H1 (cell line): ENCODE measurements at regions not wholly inside any gene's neighbourhood (a gene's known extent, or its start where the extent isn't known, plus 50 kb on each side); places are given as distances from the start of the nearest gene placed in this dataset.

ENCODE experiments used
- CTCF ChIA-PET: fragments of 300-600 bp; sonication (Branson Sonifier 250); formaldehyde crosslinking; loops from one replicate; lab custom pipeline; 2021; ENCODE audit not compliant: partially characterized antibody; lab: Charles Lee
- POLR2A ChIA-PET: fragments of 300-600 bp; sonication (Branson Sonifier 250); formaldehyde crosslinking; loops from one replicate; lab custom pipeline; 2021; ENCODE audit warnings: inconsistent platforms; ENCODE audit not compliant: partially characterized antibody; lab: Charles Lee
- DNase-seq, 2 experiments: peaks; one replicate each; pipeline versions ENCODE4 v3.0.0 to v3.0.0-alpha.2; 2010 to 2022; ENCODE audit warnings: low spot score in 2 of 2, low read depth in 1 of 2, mixed read lengths in 1 of 2
- FAIRE-seq: peaks from 2 replicates; lab custom pipeline; 2011; peaks lifted over from hg19 to GRCh38; lab: Jason Lieb, UNC
- H2AFZ ChIP-seq: 2 replicates; pipeline ENCODE4 v1.8.1; 2012; ENCODE audit warnings: low read length, inconsistent platforms
- H2AK5ac ChIP-seq: 2 replicates; pipeline ENCODE4 v1.6.1; 2013; ENCODE audit warnings: low read depth, low read length
- H2BK120ac ChIP-seq: replicated peaks from 2 replicates; pipeline ENCODE3; 2013; ENCODE audit warnings: low read depth, low read length, inconsistent platforms
- H2BK12ac ChIP-seq: 2 replicates; pipeline ENCODE4 v1.6.1; 2013; ENCODE audit warnings: low read depth, low read length
- H2BK15ac ChIP-seq: 2 replicates; pipeline ENCODE4 v1.6.1; 2013; ENCODE audit warnings: low read length
- H2BK20ac ChIP-seq: 2 replicates; pipeline ENCODE4 v1.6.1; 2013; ENCODE audit warnings: low read length
- H2BK5ac ChIP-seq: 2 replicates; pipeline ENCODE4 v1.6.1; 2013; ENCODE audit warnings: low read depth, low read length
- H3K14ac ChIP-seq: 2 replicates; pipeline ENCODE4 v1.6.1; 2013; ENCODE audit warnings: inconsistent platforms; ENCODE audit not compliant: insufficient read length
- H3K18ac ChIP-seq: 2 replicates; pipeline ENCODE4 v1.6.1; 2013; ENCODE audit warnings: low read length; ENCODE audit errors: extremely low read depth
- H3K23ac ChIP-seq: 2 replicates; pipeline ENCODE4 v1.6.1; 2013; ENCODE audit warnings: inconsistent platforms; ENCODE audit not compliant: insufficient read length
- H3K23me2 ChIP-seq: 2 replicates; pipeline ENCODE4 v1.6.1; 2013; ENCODE audit warnings: low read depth, low read length
- H3K27ac ChIP-seq: 2 replicates; pipeline ENCODE4 v1.6.1; 2011; ENCODE audit warnings: low read depth, low read length, inconsistent platforms
- H3K27me3 ChIP-seq, 4 experiments: replicated peaks in 1 of 4; 1 replicate in 1 of 4; 2 replicates in 3 of 4; pipeline versions ENCODE4 v1.6.1 to v1.8.1; 2011 to 2013; ENCODE audit warnings: low read length in 3 of 4, mild to moderate bottlenecking in 3 of 4, inconsistent platforms in 2 of 4, mixed read lengths in 2 of 4, moderate library complexity in 1 of 4; ENCODE audit not compliant: control insufficient read depth in 3 of 4, insufficient read depth in 3 of 4; ENCODE audit errors: extremely low read depth in 1 of 4
- H3K36me3 ChIP-seq, 4 experiments: 2 replicates each; pipeline versions ENCODE4 v1.6.1 to v1.8.1; 2011 to 2013; ENCODE audit warnings: mild to moderate bottlenecking in 4 of 4, low read length in 3 of 4, moderate library complexity in 2 of 4, control low read depth in 1 of 4, inconsistent platforms in 1 of 4; ENCODE audit not compliant: insufficient read depth in 4 of 4, control insufficient read depth in 2 of 4
- H3K4ac ChIP-seq: replicated peaks from 2 replicates; pipeline ENCODE3; 2013; ENCODE audit warnings: low read length, low read depth, mixed read lengths, inconsistent platforms; ENCODE audit not compliant: insufficient read length
- H3K4me1 ChIP-seq, 4 experiments: replicated peaks in 1 of 4; 1 replicate in 1 of 4; 2 replicates in 3 of 4; pipeline versions ENCODE4 v1.6.1 to v1.8.1; 2011 to 2013; ENCODE audit warnings: low read length in 3 of 4, inconsistent platforms in 2 of 4, mixed read lengths in 1 of 4; ENCODE audit not compliant: insufficient read depth in 4 of 4, control insufficient read depth in 3 of 4
- H3K4me2 ChIP-seq, 2 experiments: 2 replicates each; pipeline versions ENCODE4 v1.6.1 to v1.8.1; 2011 to 2013; ENCODE audit warnings: low read depth in 2 of 2, low read length in 2 of 2, control low read depth in 1 of 2, inconsistent platforms in 1 of 2, mild to moderate bottlenecking in 1 of 2; ENCODE audit not compliant: insufficient read depth in 1 of 2
- H3K4me3 ChIP-seq, 4 experiments: fragments of 200-600, 300-600 bp in 1 of 4; sonication (generic), shearing (Covaris generic), sonication (Bioruptor Twin) in 1 of 4; 2 replicates each; pipeline versions ENCODE4 v1.5.1 to v1.8.1; 2011 to 2016; ENCODE audit warnings: low read length in 4 of 4, low read depth in 3 of 4, control low read depth in 2 of 4, inconsistent platforms in 2 of 4, mild to moderate bottlenecking in 2 of 4, mixed read lengths in 1 of 4, moderate library complexity in 1 of 4; ENCODE audit not compliant: insufficient read depth in 2 of 4; ENCODE audit errors: extremely low read depth in 1 of 4
- H3K56ac ChIP-seq: replicated peaks from 2 replicates; pipeline ENCODE3; 2013; ENCODE audit warnings: low read depth, mild to moderate bottlenecking, mixed read lengths, low read length, inconsistent platforms; ENCODE audit not compliant: insufficient read length
- H3K79me1 ChIP-seq: 2 replicates; pipeline ENCODE4 v1.6.1; 2013; ENCODE audit warnings: low read depth, low read length, control low read depth
- H3K79me2 ChIP-seq, 2 experiments: 2 replicates each; pipeline versions ENCODE4 v1.6.1 to v1.8.1; 2012 to 2013; ENCODE audit warnings: low read length in 2 of 2, mild to moderate bottlenecking in 2 of 2, inconsistent platforms in 1 of 2; ENCODE audit not compliant: insufficient read depth in 2 of 2, control insufficient read depth in 1 of 2
- H3K9ac ChIP-seq, 4 experiments: replicated peaks in 1 of 4; 1 replicate in 1 of 4; 2 replicates in 3 of 4; pipeline versions ENCODE4 v1.6.1 to v1.8.1; 2011 to 2013; ENCODE audit warnings: low read depth in 3 of 4, low read length in 3 of 4, control low read depth in 2 of 4, mild to moderate bottlenecking in 2 of 4, moderate library complexity in 2 of 4, inconsistent platforms in 1 of 4; ENCODE audit errors: extremely low read depth in 1 of 4
- H3K9me3 ChIP-seq, 2 experiments: 2 replicates each; pipeline versions ENCODE4 v1.6.1 to v1.8.1; 2012 to 2013; ENCODE audit warnings: mild to moderate bottlenecking in 2 of 2, moderate library complexity in 2 of 2, control low read depth in 1 of 2, inconsistent platforms in 1 of 2, low read depth in 1 of 2, low read length in 1 of 2, mixed read lengths in 1 of 2; ENCODE audit not compliant: insufficient read depth in 2 of 2
- H4K20me1 ChIP-seq, 2 experiments: replicated peaks in 1 of 2; 2 replicates each; pipeline versions ENCODE3 to v1.8.1; 2011 to 2013; ENCODE audit warnings: inconsistent platforms in 2 of 2, low read length in 2 of 2, mild to moderate bottlenecking in 1 of 2; ENCODE audit not compliant: insufficient read depth in 2 of 2, control insufficient read depth in 1 of 2
- H4K5ac ChIP-seq: 2 replicates; pipeline ENCODE4 v1.6.1; 2013; ENCODE audit warnings: low read length, low read depth, mixed read lengths, inconsistent platforms; ENCODE audit not compliant: insufficient read length
- H4K8ac ChIP-seq: 2 replicates; pipeline ENCODE4 v1.8.0; 2013; ENCODE audit warnings: mild to moderate bottlenecking, moderate library complexity, low read length, inconsistent platforms; ENCODE audit not compliant: insufficient read depth; ENCODE audit errors: extremely low read depth
- H4K91ac ChIP-seq: replicated peaks from 2 replicates; pipeline ENCODE3; 2013; ENCODE audit warnings: low read length, mixed read lengths, inconsistent platforms; ENCODE audit not compliant: insufficient read length
- CBX5 ChIP-seq: fragments of 300-800, 300-1000 bp; sonication (generic); IDR thresholded peaks from 2 replicates; pipeline ENCODE4 v1.7.1; 2016; ENCODE audit warnings: antibody characterized with exemption, low read length, low read depth
- CEBPB ChIP-seq: IDR thresholded peaks from 2 replicates; pipeline ENCODE4 v1.6.1; 2012; ENCODE audit warnings: low read depth, low read length
- KDM5A ChIP-seq: fragments of 200-600 bp; IDR thresholded peaks from 2 replicates; pipeline ENCODE4 v1.7.1; 2012; ENCODE audit warnings: mild to moderate bottlenecking, low read length, inconsistent platforms, mixed read lengths
- POU5F1 ChIP-seq: IDR thresholded peaks from 2 replicates; pipeline ENCODE4 v1.6.1; 2011; ENCODE audit warnings: low read depth, mild to moderate bottlenecking, low read length, moderate library complexity
- RXRA ChIP-seq: IDR thresholded peaks from 2 replicates; pipeline ENCODE4 v1.6.1; 2011; ENCODE audit warnings: low read depth, mild to moderate bottlenecking, low read length, moderate library complexity; ENCODE audit not compliant: insufficient read depth
- WGBS, 2 experiments: shearing (Covaris generic) in 1 of 2; methylation state at CpG; one replicate each; pipeline versions ENCODE4 v1.1.6 to v1.1.7; 2013 to 2015; ENCODE audit warnings: low lambda C conversion rate in 2 of 2, mixed read lengths in 2 of 2, inconsistent platforms in 1 of 2, low coverage in 1 of 2, missing lambda C conversion rate in 1 of 2; ENCODE audit not compliant: insufficient replicate concordance in 2 of 2, insufficient coverage in 1 of 2, insufficient read length in 1 of 2; ENCODE audit errors: extremely low coverage in 1 of 2, missing lambda C conversion rate in 1 of 2; 5-methylcytosine and 5-hydroxymethylcytosine counted together
- TF ChIP-seq, protein P1 (sequence below): IDR thresholded peaks from 2 replicates; pipeline ENCODE4 v1.6.1; 2012; ENCODE audit warnings: low read length, inconsistent platforms

- WGBS, 2 experiments: 88% methylated on average over 4 of the region's 4 CpGs; no CpG with 5 or more reads in 1 of the 2 experiments
- Histone ChIP-seq H3K56ac (no peak overlapping the region), H2AFZ (no peak overlapping the region), H3K27ac (no peak overlapping the region), H4K20me1 (no peaks in the 10 kb centered on the region), H3K4me2 (no peak overlapping the region), H3K4ac (no peak overlapping the region), H3K18ac (no peak overlapping the region), H2BK15ac (no peak overlapping the region), H3K14ac (no peak overlapping the region), H3K4me1 (peaks cover 0 to under 1% (median 0%) of the 10 kb centered on the region in 4 experiments; a peak in 1 of 7 replicates), H4K91ac (no peak overlapping the region), H3K23ac (no peak overlapping the region), H3K27me3 (no peaks in the 10 kb centered on the region), H2BK20ac (no peak overlapping the region), H3K9me3 (no peaks in the 10 kb centered on the region; a peak in 1 of 4 replicates), H3K9ac (no peak overlapping the region), H2BK120ac (no peak overlapping the region), H3K36me3 (no peaks in the 10 kb centered on the region), H4K5ac (no peak overlapping the region), H2BK12ac (no peak overlapping the region), H4K8ac (no peak overlapping the region), H2AK5ac (no peak overlapping the region), H3K79me2 (no peaks in the 10 kb centered on the region), H3K79me1 (no peaks in the 10 kb centered on the region), H3K23me2 (no peaks in the 10 kb centered on the region; the same call in 1 of the 2 replicates), H3K4me3 (no peak overlapping the region), H2BK5ac (no peak overlapping the region)
- no peak for DNase-seq
- ChIA-PET POLR2A (no interaction called here), CTCF (interaction anchor here (0.8 to 1.7 kb wide), 2 partner anchors 25 to 71 kb away, joined by 3 to 5 read pairs; no protein-coding TSS in a partner anchor)
- FAIRE-seq: no peak
- no peak for TF ChIP-seq CBX5
- TF ChIP-seq CEBPB: no peak
- TF ChIP-seq, protein P1, sequence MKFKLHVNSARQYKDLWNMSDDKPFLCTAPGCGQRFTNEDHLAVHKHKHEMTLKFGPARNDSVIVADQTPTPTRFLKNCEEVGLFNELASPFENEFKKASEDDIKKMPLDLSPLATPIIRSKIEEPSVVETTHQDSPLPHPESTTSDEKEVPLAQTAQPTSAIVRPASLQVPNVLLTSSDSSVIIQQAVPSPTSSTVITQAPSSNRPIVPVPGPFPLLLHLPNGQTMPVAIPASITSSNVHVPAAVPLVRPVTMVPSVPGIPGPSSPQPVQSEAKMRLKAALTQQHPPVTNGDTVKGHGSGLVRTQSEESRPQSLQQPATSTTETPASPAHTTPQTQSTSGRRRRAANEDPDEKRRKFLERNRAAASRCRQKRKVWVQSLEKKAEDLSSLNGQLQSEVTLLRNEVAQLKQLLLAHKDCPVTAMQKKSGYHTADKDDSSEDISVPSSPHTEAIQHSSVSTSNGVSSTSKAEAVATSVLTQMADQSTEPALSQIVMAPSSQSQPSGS: no peak
- no peak for TF ChIP-seq POU5F1
- no peak for TF ChIP-seq RXRA
- no peak for TF ChIP-seq KDM5A
Observed at GRCh38 chr2:222780051-222780450, 80.8 kb upstream of the ACSL3 start.
